GM12878 (cell line): ENCODE measurements at regions not wholly inside any gene's neighbourhood (a gene's known extent, or its start where the extent isn't known, plus 50 kb on each side); places are given as distances from the start of the nearest gene placed in this dataset.
"Not testable (repeated sequence)": the region's sequence is repeated elsewhere in the genome, so short reads cannot be mapped to it uniquely, and the experiment has no call there.

ENCODE experiments used
- ATAC-seq: fragments of 200-7000 bp; cut with Tn5 transposase; 3 replicates; pipeline ENCODE4 v1.9.1; 2020; ENCODE audit warnings: mild to moderate bottlenecking, moderate library complexity
- BruUV-seq: library from RNA; stranded (reverse); fragments of 400-500 nt; replicated peaks from 2 replicates; lab custom pipeline; 2021; lab: Mats Ljungman, UMichigan
- CTCF ChIA-PET: fragments of 300-600 bp; sonication (Branson Sonifier 250); formaldehyde crosslinking; extraction: SDS; loops from one replicate; lab custom pipeline; 2021; ENCODE audit warnings: inconsistent platforms; lab: Yijun Ruan, JAX
- POLR2A ChIA-PET: fragments of 350-600 bp; formaldehyde crosslinking; extraction: SDS; loops from one replicate; lab custom pipeline; 2021; ENCODE audit warnings: inconsistent platforms; lab: Charles Lee
- RAD21 ChIA-PET: fragments of 300-600 bp; sonication (Branson Sonifier 250); formaldehyde crosslinking; loops from one replicate; lab custom pipeline; 2023; ENCODE audit warnings: antibody characterized with exemption; ENCODE audit not compliant: unreplicated experiment; lab: Charles Lee
- SMC1A ChIA-PET: fragments of 300-600 bp; sonication (Branson Sonifier 250); formaldehyde crosslinking; loops from one replicate; lab custom pipeline; 2023; ENCODE audit not compliant: unreplicated experiment, uncharacterized antibody; lab: Charles Lee
- DNase-seq: peaks from one replicate; pipeline ENCODE4 v3.0.0-alpha.2; 2011; ENCODE audit warnings: low read depth, low spot score
- FAIRE-seq: peaks from 3 replicates; lab custom pipeline; 2011; peaks lifted over from hg19 to GRCh38; lab: Jason Lieb, UNC
- H2AFZ ChIP-seq: 2 replicates; pipeline ENCODE4 v1.6.0; 2011; ENCODE audit warnings: low read depth, low read length, control low read depth; ENCODE audit not compliant: control insufficient read depth
- H3K27ac ChIP-seq: 2 replicates; pipeline ENCODE4 v1.5.1; 2011; ENCODE audit warnings: control low read depth; ENCODE audit not compliant: control insufficient read depth, insufficient read depth
- H3K27me3 ChIP-seq, 2 experiments: replicated peaks in 1 of 2; 2 replicates each; pipeline versions ENCODE4 v1.6.0 to v1.6.1; 2011; ENCODE audit warnings: low read length in 1 of 2; ENCODE audit not compliant: control insufficient read depth in 2 of 2, insufficient read depth in 2 of 2
- H3K36me3 ChIP-seq, 2 experiments: 2 replicates each; pipeline ENCODE4 v1.5.1; 2011; ENCODE audit warnings: low read length in 1 of 2; ENCODE audit not compliant: control insufficient read depth in 2 of 2, insufficient read depth in 2 of 2
- H3K4me1 ChIP-seq: 2 replicates; pipeline ENCODE4 v1.6.1; 2011; ENCODE audit warnings: mild to moderate bottlenecking, low read length, moderate library complexity, mixed read lengths; ENCODE audit not compliant: control insufficient read depth, insufficient read depth
- H3K4me2 ChIP-seq: 2 replicates; pipeline ENCODE4 v1.6.0; 2011; ENCODE audit warnings: control low read depth; ENCODE audit not compliant: control insufficient read depth, insufficient read depth
- H3K4me3 ChIP-seq: fragments of 200-600 bp; sonication (generic); 2 replicates; pipeline ENCODE4 v1.5.1; 2016
- H3K79me2 ChIP-seq: 2 replicates; pipeline ENCODE4 v1.6.0; 2011; ENCODE audit warnings: low read length; ENCODE audit not compliant: control insufficient read depth, insufficient read depth
- H3K9ac ChIP-seq: 2 replicates; pipeline ENCODE4 v1.8.0; 2011; ENCODE audit warnings: low read length, control low read depth, mixed read lengths; ENCODE audit not compliant: control insufficient read depth, insufficient read depth
- H3K9me3 ChIP-seq: replicated peaks from 3 replicates; pipeline ENCODE4 v1.5.1; 2011; ENCODE audit warnings: mild to moderate bottlenecking, low read length; ENCODE audit not compliant: control insufficient read depth, insufficient read depth
- H4K20me1 ChIP-seq: 2 replicates; pipeline ENCODE4 v1.6.0; 2011; ENCODE audit not compliant: control insufficient read depth, insufficient read depth
- MYC ChIP-seq: IDR thresholded peaks from 2 replicates; pipeline ENCODE4 v1.6.1; 2011; ENCODE audit warnings: mild to moderate bottlenecking, low read length, moderate library complexity, inconsistent platforms; ENCODE audit not compliant: insufficient read depth, insufficient replicate concordance, insufficient read length, severe bottlenecking
- TARDBP ChIP-seq: IDR thresholded peaks from 2 replicates; pipeline ENCODE4 v1.6.1; 2016; ENCODE audit warnings: borderline replicate concordance
- TBL1XR1 ChIP-seq: IDR thresholded peaks from 2 replicates; pipeline ENCODE4 v1.6.1; 2012; ENCODE audit warnings: low read depth, low read length, improper control_type of control experiment
- WGBS: methylation state at CpG from one replicate; pipeline ENCODE4 v1.1.6; 2016; ENCODE audit warnings: low lambda C conversion rate; ENCODE audit not compliant: insufficient replicate concordance, insufficient coverage; ENCODE audit errors: missing lambda C conversion rate; 5-methylcytosine and 5-hydroxymethylcytosine counted together
- in situ Hi-C: fragments of 300-500 bp; cut with MboI; formaldehyde crosslinking; loops from 9 replicates; pipeline ENCODE4 v1.14.3; 2018; ENCODE audit warnings: mixed read lengths
- intact Hi-C: fragments of 100-400 bp; cut with micrococcal nuclease; formaldehyde crosslinking; loops from one replicate; pipeline ENCODE4 v1.14.2; 2022; ENCODE audit not compliant: unreplicated experiment
- TF ChIP-seq, protein P1 (sequence below): fragments of 450-650 bp; formaldehyde crosslinking; IDR thresholded peaks from 2 replicates; pipeline ENCODE4 v1.4.0; 2022; ENCODE audit warnings: mild to moderate bottlenecking, moderate library complexity

GRCh38 chr6:144439016-144439415 is 153.9 kb downstream of the UTRN start:
- no peaks in the 10 kb centered on the region for H3K27me3 ChIP-seq
- intact Hi-C loops: no loop called here
- no peaks in the 10 kb centered on the region for H3K79me2 ChIP-seq
- H3K9me3 ChIP-seq: peaks cover 15% of the 10 kb centered on the region
- POLR2A ChIA-PET: no interaction called here
- no peak overlapping the region for H3K9ac ChIP-seq
- H3K4me1 ChIP-seq: no peaks in the 10 kb centered on the region
- H3K27ac ChIP-seq: no peak overlapping the region
- RAD21 ChIA-PET: no interaction called here
- CTCF ChIA-PET: no interaction called here
- TF ChIP-seq, protein P1, sequence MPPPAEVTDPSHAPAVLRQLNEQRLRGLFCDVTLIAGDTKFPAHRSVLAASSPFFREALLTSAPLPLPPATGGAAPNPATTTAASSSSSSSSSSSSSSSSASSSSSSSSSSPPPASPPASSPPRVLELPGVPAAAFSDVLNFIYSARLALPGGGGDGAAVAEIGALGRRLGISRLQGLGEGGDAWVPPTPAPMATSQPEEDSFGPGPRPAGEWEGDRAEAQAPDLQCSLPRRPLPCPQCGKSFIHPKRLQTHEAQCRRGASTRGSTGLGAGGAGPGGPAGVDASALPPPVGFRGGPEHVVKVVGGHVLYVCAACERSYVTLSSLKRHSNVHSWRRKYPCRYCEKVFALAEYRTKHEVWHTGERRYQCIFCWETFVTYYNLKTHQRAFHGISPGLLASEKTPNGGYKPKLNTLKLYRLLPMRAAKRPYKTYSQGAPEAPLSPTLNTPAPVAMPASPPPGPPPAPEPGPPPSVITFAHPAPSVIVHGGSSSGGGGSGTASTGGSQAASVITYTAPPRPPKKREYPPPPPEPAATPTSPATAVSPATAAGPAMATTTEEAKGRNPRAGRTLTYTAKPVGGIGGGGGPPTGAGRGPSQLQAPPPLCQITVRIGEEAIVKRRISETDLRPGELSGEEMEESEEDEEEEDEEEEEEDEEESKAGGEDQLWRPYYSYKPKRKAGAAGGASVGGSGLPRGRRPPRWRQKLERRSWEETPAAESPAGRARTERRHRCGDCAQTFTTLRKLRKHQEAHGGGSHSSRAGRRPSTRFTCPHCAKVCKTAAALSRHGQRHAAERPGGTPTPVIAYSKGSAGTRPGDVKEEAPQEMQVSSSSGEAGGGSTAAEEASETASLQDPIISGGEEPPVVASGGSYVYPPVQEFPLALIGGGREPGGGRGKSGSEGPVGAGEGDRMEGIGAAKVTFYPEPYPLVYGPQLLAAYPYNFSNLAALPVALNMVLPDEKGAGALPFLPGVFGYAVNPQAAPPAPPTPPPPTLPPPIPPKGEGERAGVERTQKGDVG (CRISPR knock-in tag): no peak
- no peak for TF ChIP-seq TARDBP
- no peak for TF ChIP-seq MYC
- no peak for TF ChIP-seq TBL1XR1
- TF ChIP-seq, all 136 proteins: peak for 0
- in situ Hi-C loops: no loop called here
- no peaks in the 10 kb centered on the region for H4K20me1 ChIP-seq
- no peak overlapping the region for H2AFZ ChIP-seq
- BruUV-seq: no TSS peak
- DNase-seq (no peak), FAIRE-seq (peak; percentile 7), ATAC-seq (no peak)
- H3K4me2 ChIP-seq: no peak overlapping the region
- H3K4me3 ChIP-seq: no peak overlapping the region
- peaks cover 10 to 29% of the 10 kb centered on the region in 2 experiments for H3K36me3 ChIP-seq
- 96% methylated on average over 4 of the region's 4 CpGs for WGBS
- SMC1A ChIA-PET: interaction anchor here (1.1 to 2.2 kb wide), 2 partner anchors 21 to 95 kb away, joined by 4 to 6 read pairs; no protein-coding TSS in a partner anchor

- SMC1A ChIA-PET: interaction anchor here (1.2 kb wide), 1 partner anchor 10 kb away, joined by 4 read pairs; no protein-coding TSS in a partner anchor
- H3K36me3 ChIP-seq: peaks cover 10 to 29% of the 10 kb centered on the region in 2 experiments
- RAD21 ChIA-PET, H2AFZ ChIP-seq, DNase-seq, CTCF ChIA-PET, intact Hi-C loops, H3K27me3 ChIP-seq, POLR2A ChIA-PET, H3K4me2 ChIP-seq, H3K79me2 ChIP-seq, H3K4me3 ChIP-seq, ATAC-seq, BruUV-seq, H3K9ac ChIP-seq, H4K20me1 ChIP-seq, H3K4me1 ChIP-seq, in situ Hi-C loops, H3K27ac ChIP-seq, FAIRE-seq: not testable (repeated sequence)
- WGBS: 96% methylated on average over 3 of the region's 3 CpGs
- peaks cover 15% of the 10 kb centered on the region for H3K9me3 ChIP-seq
Measured at GRCh38 chr6:144441801-144442200, 156.7 kb downstream of the UTRN start.
